Thyroid gland (tissue), 4 donors: ENCODE measurements at regions not wholly inside any gene's neighbourhood (a gene's known extent, or its start where the extent isn't known, plus 50 kb on each side); places are given as distances from the start of the nearest gene placed in this dataset.

Experiments
- CTCF ChIP-seq, 6 experiments: fragments of 200-600 bp in 3 of 6; fragments of 450-650 bp in 3 of 6; sonication (generic) in 3 of 6; IDR thresholded peaks; one replicate each; pipeline ENCODE4 v1.5.1; 2016 to 2019; ENCODE audit warnings: antibody characterized with exemption in 6 of 6, mild to moderate bottlenecking in 2 of 6, inconsistent platforms in 1 of 6, moderate library complexity in 1 of 6
- POLR2A ChIP-seq, 2 donors: fragments of 450-650 bp; IDR thresholded peaks; one replicate each; pipeline ENCODE4 v1.6.1; 2017; ENCODE audit warnings: antibody characterized with exemption in 2 of 2, mild to moderate bottlenecking in 2 of 2, moderate library complexity in 1 of 2

GRCh38 chr18:78436110-78436509 is 543.5 kb upstream of the SALL3 start:
- TF ChIP-seq POLR2A (IDR thresholded peaks at IDR 0.05), result no peak
- TF ChIP-seq CTCF (IDR thresholded peaks at IDR 0.05), result no peak
